Astrocyte of the cerebellum (primary cell): ENCODE measurements at regions not wholly inside any gene's neighbourhood (a gene's known extent, or its start where the extent isn't known, plus 50 kb on each side); places are given as distances from the start of the nearest gene placed in this dataset.

Experiments used
- DNase-seq: peaks from one replicate; pipeline ENCODE4 v3.0.0-alpha.2; 2011; ENCODE audit warnings: low read depth
- H3K4me3 ChIP-seq: 2 replicates; pipeline ENCODE4 v1.5.1; 2011; ENCODE audit warnings: mild to moderate bottlenecking, low read depth, low read length, moderate library complexity
- in situ Hi-C: cut with HindIII; loops from 2 replicates; pipeline ENCODE4 v1.10.0; 2017; ENCODE audit warnings: low sequenced_read_pairs
- TF ChIP-seq, protein P1 (sequence below): IDR thresholded peaks from 2 replicates; pipeline ENCODE4 v1.5.1; 2012; ENCODE audit warnings: low read length, low read depth, moderate library complexity, mild to moderate bottlenecking; ENCODE audit errors: missing control alignments

DNA sequence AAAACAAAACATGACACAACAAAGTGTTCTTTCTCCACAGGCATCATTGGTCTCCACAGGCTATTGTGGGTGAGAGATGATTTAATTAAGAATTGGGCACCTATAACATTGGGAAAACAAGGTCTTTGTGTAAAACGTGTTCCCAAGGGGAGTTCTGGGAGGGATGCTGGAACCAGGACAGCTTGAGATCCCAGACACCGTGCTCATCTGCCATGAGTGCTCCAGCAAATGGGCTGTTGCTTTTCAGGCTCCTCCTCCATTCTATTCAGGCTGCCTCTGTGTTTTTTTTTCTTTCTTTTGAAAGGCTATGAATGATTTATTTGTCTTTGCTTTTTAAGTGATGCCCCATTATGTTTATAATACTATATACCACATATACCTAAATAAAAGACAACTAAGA is 122.4 kb downstream of the DACT1 start:
- no peak for DNase-seq
- H3K4me3 ChIP-seq, result no peak overlapping the region
- TF ChIP-seq, protein P1, sequence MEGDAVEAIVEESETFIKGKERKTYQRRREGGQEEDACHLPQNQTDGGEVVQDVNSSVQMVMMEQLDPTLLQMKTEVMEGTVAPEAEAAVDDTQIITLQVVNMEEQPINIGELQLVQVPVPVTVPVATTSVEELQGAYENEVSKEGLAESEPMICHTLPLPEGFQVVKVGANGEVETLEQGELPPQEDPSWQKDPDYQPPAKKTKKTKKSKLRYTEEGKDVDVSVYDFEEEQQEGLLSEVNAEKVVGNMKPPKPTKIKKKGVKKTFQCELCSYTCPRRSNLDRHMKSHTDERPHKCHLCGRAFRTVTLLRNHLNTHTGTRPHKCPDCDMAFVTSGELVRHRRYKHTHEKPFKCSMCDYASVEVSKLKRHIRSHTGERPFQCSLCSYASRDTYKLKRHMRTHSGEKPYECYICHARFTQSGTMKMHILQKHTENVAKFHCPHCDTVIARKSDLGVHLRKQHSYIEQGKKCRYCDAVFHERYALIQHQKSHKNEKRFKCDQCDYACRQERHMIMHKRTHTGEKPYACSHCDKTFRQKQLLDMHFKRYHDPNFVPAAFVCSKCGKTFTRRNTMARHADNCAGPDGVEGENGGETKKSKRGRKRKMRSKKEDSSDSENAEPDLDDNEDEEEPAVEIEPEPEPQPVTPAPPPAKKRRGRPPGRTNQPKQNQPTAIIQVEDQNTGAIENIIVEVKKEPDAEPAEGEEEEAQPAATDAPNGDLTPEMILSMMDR, result no peak
- in situ Hi-C loops, result no loop called here

DNA sequence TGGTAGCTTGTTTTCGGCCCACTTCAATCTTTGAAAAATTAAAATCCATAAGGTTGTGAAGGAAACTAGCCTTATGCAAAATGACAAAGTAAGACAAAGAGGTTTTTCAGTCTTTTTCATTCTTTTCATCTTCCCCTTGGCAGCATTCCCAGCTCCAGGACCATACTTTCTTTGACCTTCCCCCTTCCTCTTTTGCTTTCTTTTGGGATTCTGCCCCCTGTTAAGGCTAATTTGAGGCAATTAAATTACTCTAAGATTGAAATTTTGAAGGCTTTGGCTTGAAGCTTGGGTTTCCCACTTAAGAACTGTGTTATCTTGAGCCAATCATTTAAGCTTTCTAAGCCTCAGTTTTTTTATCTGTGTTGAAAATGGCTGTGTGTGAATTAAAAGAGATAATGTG is 124.9 kb downstream of the DACT1 start:
- in situ Hi-C loops, result no loop called here
- DNase-seq, result no peak
- no peak overlapping the region for H3K4me3 ChIP-seq
- TF ChIP-seq, protein P1, result no peak

DNA sequence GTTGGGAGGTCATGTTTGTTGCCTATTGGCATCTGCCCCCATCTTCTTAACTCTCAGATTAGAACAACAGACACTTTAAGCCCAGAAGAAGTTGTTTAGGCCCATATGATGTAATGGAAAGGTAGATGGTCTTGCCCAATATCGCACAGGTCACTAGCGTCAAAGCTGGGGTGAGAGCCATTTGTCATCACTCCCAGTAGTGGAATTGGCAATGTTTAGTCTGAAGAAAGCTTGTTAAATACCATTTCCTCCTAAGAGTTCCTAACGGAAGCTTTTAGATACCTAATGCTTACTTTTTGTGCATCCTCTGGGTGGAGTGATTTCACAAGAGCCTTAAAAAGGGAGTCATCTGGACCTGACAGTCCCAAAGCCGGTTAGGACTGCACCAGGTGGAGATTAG is 125.4 kb downstream of the DACT1 start:
- in situ Hi-C loops, result no loop called here
- H3K4me3 ChIP-seq, result no peak overlapping the region
- TF ChIP-seq, protein P1, result no peak
- no peak for DNase-seq

DNA sequence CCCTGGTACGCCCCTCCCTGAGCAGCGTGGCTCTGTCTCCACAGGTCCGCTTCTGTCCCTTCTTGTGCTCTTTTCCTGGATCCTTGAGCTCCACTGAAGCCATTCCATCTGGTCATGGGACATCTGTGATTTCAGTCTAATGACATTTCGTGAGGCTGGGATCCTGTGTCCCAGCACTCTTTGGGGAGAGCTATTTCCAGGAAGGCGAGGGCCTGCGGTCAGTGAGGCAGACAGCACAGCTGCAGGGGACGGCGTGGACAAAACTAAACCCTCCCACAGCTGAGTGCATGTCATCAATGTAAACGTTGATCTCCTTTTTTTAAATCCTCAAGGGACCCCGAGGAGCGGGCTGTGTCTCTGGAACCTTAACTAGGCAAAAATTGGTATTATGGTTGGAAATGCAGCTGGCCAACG is 127.7 kb downstream of the DACT1 start:
- TF ChIP-seq, protein P1, result no peak
- in situ Hi-C loops, result no loop called here
- DNase-seq, result no peak
- no peak overlapping the region for H3K4me3 ChIP-seq

DNA sequence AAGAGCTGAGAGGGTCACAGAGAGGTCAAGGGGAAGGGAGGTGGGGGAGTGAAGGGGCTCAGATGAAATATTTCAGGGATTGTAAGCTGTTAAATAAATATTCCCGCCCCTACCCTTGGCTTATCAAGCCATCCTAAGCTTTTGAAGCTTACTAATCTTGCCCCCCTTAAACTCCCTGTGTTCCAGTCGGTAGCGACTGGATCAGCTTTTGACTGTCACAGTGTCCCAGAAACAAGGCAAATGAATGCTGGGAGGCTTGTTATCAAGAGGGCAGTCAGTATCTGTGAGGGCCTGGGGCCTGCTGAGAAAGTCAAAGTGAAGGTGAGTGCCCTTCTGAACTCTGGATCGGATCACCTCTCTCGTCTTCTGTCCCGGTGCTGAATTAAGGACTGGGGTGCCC is 128.1 kb downstream of the DACT1 start:
- TF ChIP-seq, protein P1, result no peak
- DNase-seq, result no peak
- H3K4me3 ChIP-seq, result no peak overlapping the region
- in situ Hi-C loops, result no loop called here

DNA sequence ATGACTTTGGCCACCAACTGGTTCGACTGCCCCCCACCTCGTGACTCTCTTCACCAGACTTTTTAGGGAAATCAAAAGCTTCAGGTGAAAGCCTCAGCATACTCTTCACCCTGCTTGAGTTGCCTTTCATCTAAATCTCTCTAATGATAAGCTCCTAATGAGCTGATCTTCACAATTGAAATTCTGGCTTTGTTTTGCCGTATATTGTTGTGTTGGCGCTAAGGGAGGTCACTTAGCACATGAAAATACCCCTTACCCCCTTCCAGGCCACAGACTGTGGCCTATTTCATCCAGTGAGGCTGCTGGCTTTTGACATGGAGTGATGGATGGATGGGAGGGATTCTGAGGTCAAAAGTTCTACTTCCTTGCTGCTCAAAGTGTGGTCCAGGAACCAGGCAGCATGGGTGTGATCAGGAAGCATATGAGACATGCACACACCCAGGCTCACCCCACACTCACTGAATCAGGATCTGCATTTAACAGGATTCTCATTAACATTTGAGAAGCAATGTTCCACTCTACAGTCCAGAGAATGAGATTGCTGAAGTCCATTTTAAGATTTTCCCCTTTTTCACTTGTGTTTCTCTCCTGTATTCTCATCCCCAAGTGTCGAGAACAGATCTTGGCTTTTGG is 131.4 kb downstream of the DACT1 start:
- in situ Hi-C loops, result no loop called here
- TF ChIP-seq, protein P1, result no peak
- DNase-seq, result no peak
- H3K4me3 ChIP-seq, result no peak overlapping the region
